ENCODE measurements at regions not wholly inside any gene's neighbourhood (a gene's known extent, or its start where the extent isn't known, plus 50 kb on each side); places are given as distances from the start of the nearest gene placed in this dataset.

DNA sequence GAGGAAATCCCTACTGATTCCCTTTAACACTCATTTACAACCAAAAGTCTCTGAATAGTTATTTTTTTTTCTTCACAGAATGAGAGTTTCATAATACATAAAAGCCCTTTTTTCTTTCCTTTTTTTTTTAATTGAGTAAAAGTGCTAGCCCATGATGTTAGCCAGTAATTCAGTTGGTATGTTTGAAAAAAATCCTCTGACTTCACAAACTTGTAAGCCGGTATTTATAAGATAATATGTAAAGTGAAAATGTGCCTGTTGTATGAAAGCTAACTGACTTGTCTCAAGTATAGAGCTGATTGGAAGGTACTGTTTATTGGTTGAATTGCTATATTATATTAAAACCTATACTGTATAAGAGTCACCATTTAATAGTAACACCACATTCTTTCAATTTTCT is 70.2 kb upstream of the NEIL3 start:
- TF ChIP-seq FOXP2 (optimal IDR thresholded peaks at IDR 0.05; ENCODE audit: borderline replicate concordance, extremely low read depth, extremely low read length, insufficient read depth) (no peak), POLR2AphosphoS5 (IDR thresholded peaks at IDR 0.05; ENCODE audit: low read depth, low read length) (no peak), SIN3A (IDR thresholded peaks at IDR 0.05; ENCODE audit: borderline replicate concordance, insufficient read depth, low read length) (no peak), TAF1 (IDR thresholded peaks at IDR 0.05; ENCODE audit: borderline replicate concordance, insufficient read depth, low read length) (no peak)
- TF ChIP-seq, protein P1, sequence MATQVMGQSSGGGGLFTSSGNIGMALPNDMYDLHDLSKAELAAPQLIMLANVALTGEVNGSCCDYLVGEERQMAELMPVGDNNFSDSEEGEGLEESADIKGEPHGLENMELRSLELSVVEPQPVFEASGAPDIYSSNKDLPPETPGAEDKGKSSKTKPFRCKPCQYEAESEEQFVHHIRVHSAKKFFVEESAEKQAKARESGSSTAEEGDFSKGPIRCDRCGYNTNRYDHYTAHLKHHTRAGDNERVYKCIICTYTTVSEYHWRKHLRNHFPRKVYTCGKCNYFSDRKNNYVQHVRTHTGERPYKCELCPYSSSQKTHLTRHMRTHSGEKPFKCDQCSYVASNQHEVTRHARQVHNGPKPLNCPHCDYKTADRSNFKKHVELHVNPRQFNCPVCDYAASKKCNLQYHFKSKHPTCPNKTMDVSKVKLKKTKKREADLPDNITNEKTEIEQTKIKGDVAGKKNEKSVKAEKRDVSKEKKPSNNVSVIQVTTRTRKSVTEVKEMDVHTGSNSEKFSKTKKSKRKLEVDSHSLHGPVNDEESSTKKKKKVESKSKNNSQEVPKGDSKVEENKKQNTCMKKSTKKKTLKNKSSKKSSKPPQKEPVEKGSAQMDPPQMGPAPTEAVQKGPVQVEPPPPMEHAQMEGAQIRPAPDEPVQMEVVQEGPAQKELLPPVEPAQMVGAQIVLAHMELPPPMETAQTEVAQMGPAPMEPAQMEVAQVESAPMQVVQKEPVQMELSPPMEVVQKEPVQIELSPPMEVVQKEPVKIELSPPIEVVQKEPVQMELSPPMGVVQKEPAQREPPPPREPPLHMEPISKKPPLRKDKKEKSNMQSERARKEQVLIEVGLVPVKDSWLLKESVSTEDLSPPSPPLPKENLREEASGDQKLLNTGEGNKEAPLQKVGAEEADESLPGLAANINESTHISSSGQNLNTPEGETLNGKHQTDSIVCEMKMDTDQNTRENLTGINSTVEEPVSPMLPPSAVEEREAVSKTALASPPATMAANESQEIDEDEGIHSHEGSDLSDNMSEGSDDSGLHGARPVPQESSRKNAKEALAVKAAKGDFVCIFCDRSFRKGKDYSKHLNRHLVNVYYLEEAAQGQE (IDR thresholded peaks at IDR 0.05; ENCODE audit: insufficient read depth in 1 of 2, low read depth in 2 of 2, low read length in 2 of 2), result no peak

GRCh38 chr4:177239878-177240277 is 69.8 kb upstream of the NEIL3 start:
- TF ChIP-seq POLR2AphosphoS5 (IDR thresholded peaks at IDR 0.05; ENCODE audit: low read depth, low read length), result no peak
- TF ChIP-seq TAF1 (IDR thresholded peaks at IDR 0.05; ENCODE audit: borderline replicate concordance, insufficient read depth, low read length), result no peak
- no peak for TF ChIP-seq FOXP2 (optimal IDR thresholded peaks at IDR 0.05; ENCODE audit: borderline replicate concordance, extremely low read depth, extremely low read length, insufficient read depth)

DNA sequence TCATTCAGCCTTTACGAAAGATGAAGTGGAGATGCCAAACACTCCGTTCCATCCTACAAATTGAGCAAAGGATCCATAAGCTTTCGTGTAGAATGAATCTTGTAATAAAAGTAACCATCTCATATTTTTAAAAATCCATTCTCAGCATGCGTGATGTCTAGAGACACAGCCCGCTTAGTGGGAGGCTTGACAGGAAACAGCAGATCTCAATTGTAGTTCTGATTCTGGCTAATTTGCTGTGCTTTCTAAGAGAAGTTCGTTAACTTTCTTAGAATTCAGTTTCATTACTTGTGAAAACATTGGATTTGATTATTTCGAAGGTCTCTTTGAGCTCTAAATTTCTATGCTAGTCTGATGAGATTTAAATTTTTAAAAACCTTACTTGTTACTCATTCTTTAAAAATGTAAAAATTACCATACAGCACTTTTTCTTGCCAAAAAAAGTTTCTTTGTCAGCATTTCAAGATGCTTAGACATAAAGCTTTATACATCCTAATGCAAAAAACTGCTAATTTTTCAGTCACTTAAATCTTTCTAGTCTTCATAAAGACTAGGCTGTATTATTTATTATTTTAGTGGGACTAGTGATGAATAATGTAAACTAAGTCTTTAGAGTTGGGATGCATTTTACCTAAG is 66.9 kb upstream of the NEIL3 start:
- no peak for TF ChIP-seq POLR2AphosphoS5 (IDR thresholded peaks at IDR 0.05; ENCODE audit: low read depth, low read length)

DNA sequence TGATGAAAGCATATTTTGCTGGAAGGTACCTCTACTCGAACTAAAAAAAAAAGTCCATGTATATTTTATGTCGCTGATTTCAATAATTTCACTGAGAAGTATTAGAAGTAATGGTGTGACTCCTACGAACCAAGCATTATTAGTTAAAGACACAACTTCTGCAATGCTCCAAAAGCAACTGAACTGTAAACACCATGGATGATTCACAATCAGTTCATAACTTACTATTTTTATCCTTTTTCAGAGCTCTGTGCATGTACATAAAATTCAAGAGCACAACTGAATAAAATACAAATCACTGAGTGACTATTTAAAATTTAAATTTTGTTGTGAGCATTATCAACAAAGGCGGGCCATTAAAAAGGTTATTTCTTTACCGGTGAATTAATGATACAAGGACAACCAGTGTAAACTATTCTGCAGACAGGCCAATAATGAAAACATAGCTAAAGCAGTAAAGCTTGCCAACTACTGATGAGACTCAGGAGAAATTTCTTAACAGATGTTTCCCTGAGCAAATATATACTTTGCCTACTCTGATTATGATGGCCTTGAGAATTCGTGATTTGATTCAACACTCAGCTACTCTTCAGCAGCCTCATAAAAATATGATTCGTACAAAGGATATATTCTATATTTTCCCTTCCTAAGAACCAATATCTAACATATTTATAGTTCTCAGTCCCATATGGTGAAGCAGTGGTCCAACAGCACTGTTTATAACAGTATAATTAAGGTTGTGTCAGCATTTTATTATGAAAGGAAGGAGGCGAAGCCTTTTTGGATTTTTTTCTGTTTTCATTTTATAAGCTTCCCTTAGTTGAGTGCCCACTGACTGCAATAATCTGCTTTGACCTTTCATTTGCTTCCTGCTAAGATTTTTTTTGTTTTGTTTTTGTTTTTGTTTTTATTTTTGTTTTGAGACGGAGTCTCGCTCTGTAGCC is 62.8 kb upstream of the NEIL3 start:
- no peak for TF ChIP-seq FOXP2 (optimal IDR thresholded peaks at IDR 0.05; ENCODE audit: borderline replicate concordance, extremely low read depth, extremely low read length, insufficient read depth)
- no peak for TF ChIP-seq POLR2AphosphoS5 (IDR thresholded peaks at IDR 0.05; ENCODE audit: low read depth, low read length)
- no peak for TF ChIP-seq TAF1 (IDR thresholded peaks at IDR 0.05; ENCODE audit: borderline replicate concordance, insufficient read depth, low read length)
- TF ChIP-seq, protein P1 (IDR thresholded peaks at IDR 0.05; ENCODE audit: insufficient read depth in 1 of 2, low read depth in 2 of 2, low read length in 2 of 2), result no peak
- no peak for TF ChIP-seq SIN3A (IDR thresholded peaks at IDR 0.05; ENCODE audit: borderline replicate concordance, insufficient read depth, low read length)

DNA sequence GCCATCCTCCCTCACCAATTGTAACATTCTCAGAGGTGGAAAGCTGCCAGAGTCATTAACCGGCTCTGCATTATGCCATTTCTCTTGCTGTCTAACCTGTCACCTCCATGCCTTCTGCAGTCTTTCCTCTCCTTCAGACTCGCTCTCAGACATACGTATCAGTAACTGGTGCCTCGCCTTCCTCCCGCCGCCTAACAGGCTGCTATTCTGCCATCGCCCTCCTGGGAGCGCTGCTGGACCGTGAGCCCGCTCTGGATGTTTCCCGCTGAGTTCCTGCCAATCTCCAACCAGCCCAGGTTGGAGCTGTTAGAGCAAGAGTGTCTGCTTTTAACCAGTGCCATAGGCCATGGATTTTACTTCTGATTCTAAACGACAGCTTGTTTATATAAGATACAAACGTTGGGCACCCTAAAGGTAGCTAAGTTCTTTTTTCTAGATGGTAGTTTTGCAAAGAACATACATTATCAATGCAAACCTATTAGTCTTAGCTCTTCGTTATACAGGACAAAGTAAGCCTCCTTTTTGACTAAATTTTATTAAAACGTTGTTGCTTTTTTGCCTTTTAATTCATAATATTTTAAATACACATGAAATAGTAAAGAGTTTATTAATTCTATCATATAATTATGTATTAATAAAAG is 59.5 kb upstream of the NEIL3 start:
- no peak for TF ChIP-seq SIN3A (IDR thresholded peaks at IDR 0.05; ENCODE audit: borderline replicate concordance, insufficient read depth, low read length)
- TF ChIP-seq, protein P1 (IDR thresholded peaks at IDR 0.05; ENCODE audit: insufficient read depth in 1 of 2, low read depth in 2 of 2, low read length in 2 of 2), result no peak
- peak; percentile 64 for TF ChIP-seq FOXP2 (optimal IDR thresholded peaks at IDR 0.05; ENCODE audit: borderline replicate concordance, extremely low read depth, extremely low read length, insufficient read depth)
- no peak for TF ChIP-seq TAF1 (IDR thresholded peaks at IDR 0.05; ENCODE audit: borderline replicate concordance, insufficient read depth, low read length)
- no peak for TF ChIP-seq POLR2AphosphoS5 (IDR thresholded peaks at IDR 0.05; ENCODE audit: low read depth, low read length)

Measured in PFSK-1 (cell line).